SU-DHL-6 (cell line): ENCODE measurements at regions not wholly inside any gene's neighbourhood (a gene's known extent, or its start where the extent isn't known, plus 50 kb on each side); places are given as distances from the start of the nearest gene placed in this dataset.

Experiments used
- EZH2phosphoT487 ChIP-seq: fragments of 200-600 bp; sonication (generic), shearing (Covaris generic); conservative IDR thresholded peaks from 2 replicates; pipeline ENCODE4 v1.6.1; 2018; ENCODE audit warnings: mild to moderate bottlenecking, antibody characterized with exemption, low read length, moderate library complexity, mixed read lengths
- TF ChIP-seq, protein P1 (sequence below): fragments of 200-600 bp; sonication (generic); IDR thresholded peaks from one replicate; pipeline ENCODE4 v1.5.1; 2017; ENCODE audit warnings: antibody characterized with exemption, mild to moderate bottlenecking, low read length, moderate library complexity; ENCODE audit not compliant: insufficient read depth, poor library complexity, severe bottlenecking

DNA sequence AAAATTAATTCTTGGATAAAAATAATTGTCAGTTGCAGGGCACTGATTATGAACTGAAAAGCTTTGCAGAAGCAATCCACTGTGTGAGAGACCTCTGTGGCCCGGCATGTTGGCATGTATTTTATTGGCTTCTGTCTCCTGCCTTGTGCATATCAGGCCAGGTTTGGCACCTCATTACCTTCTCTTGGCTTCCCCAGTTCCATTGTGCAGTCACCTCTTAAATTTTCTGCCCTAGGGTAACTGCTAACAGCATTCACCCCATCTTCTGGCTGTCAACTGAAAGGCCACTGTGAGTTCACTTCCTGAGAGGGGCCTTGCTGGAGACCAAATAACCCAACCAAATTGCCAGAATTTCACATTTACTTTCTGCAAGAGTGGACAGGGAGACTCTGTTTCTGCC is 92.7 kb upstream of the RARB start:
- TF ChIP-seq, protein P1, sequence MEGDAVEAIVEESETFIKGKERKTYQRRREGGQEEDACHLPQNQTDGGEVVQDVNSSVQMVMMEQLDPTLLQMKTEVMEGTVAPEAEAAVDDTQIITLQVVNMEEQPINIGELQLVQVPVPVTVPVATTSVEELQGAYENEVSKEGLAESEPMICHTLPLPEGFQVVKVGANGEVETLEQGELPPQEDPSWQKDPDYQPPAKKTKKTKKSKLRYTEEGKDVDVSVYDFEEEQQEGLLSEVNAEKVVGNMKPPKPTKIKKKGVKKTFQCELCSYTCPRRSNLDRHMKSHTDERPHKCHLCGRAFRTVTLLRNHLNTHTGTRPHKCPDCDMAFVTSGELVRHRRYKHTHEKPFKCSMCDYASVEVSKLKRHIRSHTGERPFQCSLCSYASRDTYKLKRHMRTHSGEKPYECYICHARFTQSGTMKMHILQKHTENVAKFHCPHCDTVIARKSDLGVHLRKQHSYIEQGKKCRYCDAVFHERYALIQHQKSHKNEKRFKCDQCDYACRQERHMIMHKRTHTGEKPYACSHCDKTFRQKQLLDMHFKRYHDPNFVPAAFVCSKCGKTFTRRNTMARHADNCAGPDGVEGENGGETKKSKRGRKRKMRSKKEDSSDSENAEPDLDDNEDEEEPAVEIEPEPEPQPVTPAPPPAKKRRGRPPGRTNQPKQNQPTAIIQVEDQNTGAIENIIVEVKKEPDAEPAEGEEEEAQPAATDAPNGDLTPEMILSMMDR, result no peak
- TF ChIP-seq EZH2phosphoT487, result no peak
